ENCODE measurements at regions not wholly inside any gene's neighbourhood (a gene's known extent, or its start where the extent isn't known, plus 50 kb on each side); places are given as distances from the start of the nearest gene placed in this dataset.

GRCh38 chr5:45038366-45038987 lies 229.7 kb downstream of the MRPS30 start:
- H3K27me3 ChIP-seq: no peaks in the 10 kb centered on the region
- 31% methylated on average over 3 of the region's 3 CpGs for WGBS (ENCODE audit: low lambda C conversion rate, missing lambda C conversion rate)
- H3K4me2 ChIP-seq: no peak overlapping the region

GRCh38 chr5:45042283-45042682 lies 233.5 kb downstream of the MRPS30 start:
- no peak overlapping the region for H3K4me2 ChIP-seq
- WGBS (ENCODE audit: low lambda C conversion rate, missing lambda C conversion rate): 86% methylated on average over 1 of the region's 1 CpG
- no peak overlapping the region for H3K27ac ChIP-seq
- H3K27me3 ChIP-seq: no peaks in the 10 kb centered on the region
- no peaks in the 10 kb centered on the region for H3K4me1 ChIP-seq (ENCODE audit: insufficient read depth)
- TF ChIP-seq CTCF (IDR thresholded peaks at IDR 0.05; ENCODE audit: poor library complexity): no peak
- no peak for TF ChIP-seq EZH2phosphoT487 (IDR thresholded peaks at IDR 0.05; ENCODE audit: low read depth, severe bottlenecking, unreplicated experiment)
- no peak for TF ChIP-seq EZH2 (IDR thresholded peaks at IDR 0.05; ENCODE audit: borderline replicate concordance)
- DNase-seq (ENCODE audit: low spot score): no peak
- H3K36me3 ChIP-seq (replicated peaks; ENCODE audit: insufficient read depth, low read depth): no peaks in the 10 kb centered on the region
- H4K20me1 ChIP-seq (ENCODE audit: insufficient read depth, poor library complexity, severe bottlenecking): no peaks in the 10 kb centered on the region
- no peaks in the 10 kb centered on the region for H3K79me2 ChIP-seq
- no peaks in the 10 kb centered on the region for H3K9me3 ChIP-seq (ENCODE audit: low read depth)
- H2AFZ ChIP-seq: no peak overlapping the region
- H3K4me3 ChIP-seq: no peak overlapping the region
- no peaks in the 10 kb centered on the region for H3K9me2 ChIP-seq (replicated peaks; ENCODE audit: insufficient read depth)

More at GRCh38 chr5:45038366-45038987, 229.7 kb downstream of the MRPS30 start:
- no peak overlapping the region for H3K27ac ChIP-seq
- H4K20me1 ChIP-seq (ENCODE audit: insufficient read depth, poor library complexity, severe bottlenecking): no peaks in the 10 kb centered on the region
- no peaks in the 10 kb centered on the region for H3K9me3 ChIP-seq (ENCODE audit: low read depth)
- no peaks in the 10 kb centered on the region for H3K9me2 ChIP-seq (replicated peaks; ENCODE audit: insufficient read depth)
- no peaks in the 10 kb centered on the region for H3K79me2 ChIP-seq
- no peak overlapping the region for H3K4me3 ChIP-seq
- no peaks in the 10 kb centered on the region for H3K4me1 ChIP-seq (ENCODE audit: insufficient read depth)
- no peaks in the 10 kb centered on the region for H3K36me3 ChIP-seq (replicated peaks; ENCODE audit: insufficient read depth, low read depth)
- TF ChIP-seq CTCF (IDR thresholded peaks at IDR 0.05; ENCODE audit: poor library complexity) (peak; percentile 76), EZH2 (IDR thresholded peaks at IDR 0.05; ENCODE audit: borderline replicate concordance) (no peak)
- DNase-seq (ENCODE audit: low spot score): peak; percentile 60
- no peak overlapping the region for H2AFZ ChIP-seq

GRCh38 chr5:45057564-45057963 lies 248.8 kb downstream of the MRPS30 start:
- H3K36me3 ChIP-seq (replicated peaks; ENCODE audit: insufficient read depth, low read depth): no peaks in the 10 kb centered on the region
- DNase-seq (ENCODE audit: low spot score): no peak
- H3K79me2 ChIP-seq: no peaks in the 10 kb centered on the region
- no peaks in the 10 kb centered on the region for H3K9me2 ChIP-seq (replicated peaks; ENCODE audit: insufficient read depth)
- no peak overlapping the region for H3K4me3 ChIP-seq
- H3K4me2 ChIP-seq: no peak overlapping the region
- no peak overlapping the region for H2AFZ ChIP-seq
- 57% methylated on average over 3 of the region's 3 CpGs for WGBS (ENCODE audit: low lambda C conversion rate, missing lambda C conversion rate)
- TF ChIP-seq EZH2 (IDR thresholded peaks at IDR 0.05; ENCODE audit: borderline replicate concordance): no peak
- no peak for TF ChIP-seq EZH2phosphoT487 (IDR thresholded peaks at IDR 0.05; ENCODE audit: low read depth, severe bottlenecking, unreplicated experiment)
- no peak for TF ChIP-seq CTCF (IDR thresholded peaks at IDR 0.05; ENCODE audit: poor library complexity)
- H3K27ac ChIP-seq: no peak overlapping the region
- H3K27me3 ChIP-seq: no peaks in the 10 kb centered on the region
- H4K20me1 ChIP-seq (ENCODE audit: insufficient read depth, poor library complexity, severe bottlenecking): no peaks in the 10 kb centered on the region
- no peaks in the 10 kb centered on the region for H3K9me3 ChIP-seq (ENCODE audit: low read depth)
- H3K4me1 ChIP-seq (ENCODE audit: insufficient read depth): no peaks in the 10 kb centered on the region
